GM12878 (cell line): ENCODE measurements at regions not wholly inside any gene's neighbourhood (a gene's known extent, or its start where the extent isn't known, plus 50 kb on each side); places are given as distances from the start of the nearest gene placed in this dataset.

Experiments used
- ATAC-seq: fragments of 200-7000 bp; cut with Tn5 transposase; 3 replicates; pipeline ENCODE4 v1.9.1; 2020; ENCODE audit warnings: mild to moderate bottlenecking, moderate library complexity
- BruUV-seq: library from RNA; stranded (reverse); fragments of 400-500 nt; replicated peaks from 2 replicates; lab custom pipeline; 2021; lab: Mats Ljungman, UMichigan
- CTCF ChIA-PET: fragments of 300-600 bp; sonication (Branson Sonifier 250); formaldehyde crosslinking; extraction: SDS; loops from one replicate; lab custom pipeline; 2021; ENCODE audit warnings: inconsistent platforms; lab: Yijun Ruan, JAX
- POLR2A ChIA-PET: fragments of 350-600 bp; formaldehyde crosslinking; extraction: SDS; loops from one replicate; lab custom pipeline; 2021; ENCODE audit warnings: inconsistent platforms; lab: Charles Lee
- RAD21 ChIA-PET: fragments of 300-600 bp; sonication (Branson Sonifier 250); formaldehyde crosslinking; loops from one replicate; lab custom pipeline; 2023; ENCODE audit warnings: antibody characterized with exemption; ENCODE audit not compliant: unreplicated experiment; lab: Charles Lee
- SMC1A ChIA-PET: fragments of 300-600 bp; sonication (Branson Sonifier 250); formaldehyde crosslinking; loops from one replicate; lab custom pipeline; 2023; ENCODE audit not compliant: unreplicated experiment, uncharacterized antibody; lab: Charles Lee
- DNase-seq: peaks from one replicate; pipeline ENCODE4 v3.0.0-alpha.2; 2011; ENCODE audit warnings: low read depth, low spot score
- FAIRE-seq: peaks from 3 replicates; lab custom pipeline; 2011; peaks lifted over from hg19 to GRCh38; lab: Jason Lieb, UNC
- H2AFZ ChIP-seq: 2 replicates; pipeline ENCODE4 v1.6.0; 2011; ENCODE audit warnings: low read depth, low read length, control low read depth; ENCODE audit not compliant: control insufficient read depth
- H3K27ac ChIP-seq: 2 replicates; pipeline ENCODE4 v1.5.1; 2011; ENCODE audit warnings: control low read depth; ENCODE audit not compliant: control insufficient read depth, insufficient read depth
- H3K27me3 ChIP-seq, 2 experiments: replicated peaks in 1 of 2; 2 replicates each; pipeline versions ENCODE4 v1.6.0 to v1.6.1; 2011; ENCODE audit warnings: low read length in 1 of 2; ENCODE audit not compliant: control insufficient read depth in 2 of 2, insufficient read depth in 2 of 2
- H3K36me3 ChIP-seq, 2 experiments: 2 replicates each; pipeline ENCODE4 v1.5.1; 2011; ENCODE audit warnings: low read length in 1 of 2; ENCODE audit not compliant: control insufficient read depth in 2 of 2, insufficient read depth in 2 of 2
- H3K4me1 ChIP-seq: 2 replicates; pipeline ENCODE4 v1.6.1; 2011; ENCODE audit warnings: mild to moderate bottlenecking, low read length, moderate library complexity, mixed read lengths; ENCODE audit not compliant: control insufficient read depth, insufficient read depth
- H3K4me2 ChIP-seq: 2 replicates; pipeline ENCODE4 v1.6.0; 2011; ENCODE audit warnings: control low read depth; ENCODE audit not compliant: control insufficient read depth, insufficient read depth
- H3K4me3 ChIP-seq: fragments of 200-600 bp; sonication (generic); 2 replicates; pipeline ENCODE4 v1.5.1; 2016
- H3K79me2 ChIP-seq: 2 replicates; pipeline ENCODE4 v1.6.0; 2011; ENCODE audit warnings: low read length; ENCODE audit not compliant: control insufficient read depth, insufficient read depth
- H3K9ac ChIP-seq: 2 replicates; pipeline ENCODE4 v1.8.0; 2011; ENCODE audit warnings: low read length, control low read depth, mixed read lengths; ENCODE audit not compliant: control insufficient read depth, insufficient read depth
- H3K9me3 ChIP-seq: replicated peaks from 3 replicates; pipeline ENCODE4 v1.5.1; 2011; ENCODE audit warnings: mild to moderate bottlenecking, low read length; ENCODE audit not compliant: control insufficient read depth, insufficient read depth
- H4K20me1 ChIP-seq: 2 replicates; pipeline ENCODE4 v1.6.0; 2011; ENCODE audit not compliant: control insufficient read depth, insufficient read depth
- CBX3 ChIP-seq: fragments of 200-600 bp; sonication (generic); IDR thresholded peaks from 2 replicates; pipeline ENCODE4 v1.6.1; 2016; ENCODE audit warnings: low read depth, borderline replicate concordance
- CEBPB ChIP-seq, 2 experiments: fragments of 150-350 bp in 1 of 2; IDR thresholded peaks; 2 replicates each; pipeline ENCODE4 v1.6.1; 2012 to 2014; ENCODE audit warnings: low read depth in 2 of 2, low read length in 2 of 2, borderline replicate concordance in 1 of 2, inconsistent platforms in 1 of 2
- GABPA ChIP-seq: IDR thresholded peaks from 2 replicates; pipeline ENCODE4 v1.6.1; 2014; ENCODE audit warnings: antibody characterized with exemption, low read depth, mild to moderate bottlenecking, inconsistent platforms
- HCFC1 ChIP-seq: fragments of 150-350 bp; IDR thresholded peaks from 2 replicates; pipeline ENCODE4 v1.6.1; 2014; ENCODE audit warnings: low read length
- HSF1 ChIP-seq: fragments of 150-350 bp; IDR thresholded peaks from 2 replicates; pipeline ENCODE4 v1.6.1; 2014; ENCODE audit warnings: mild to moderate bottlenecking, low read depth, low read length
- IRF4 ChIP-seq: IDR thresholded peaks from 2 replicates; pipeline ENCODE4 v1.6.1; 2011; ENCODE audit warnings: low read depth, low read length
- KAT2A ChIP-seq: conservative IDR thresholded peaks from 2 replicates; pipeline ENCODE4 v1.6.1; 2011; ENCODE audit warnings: low read depth, low read length; ENCODE audit not compliant: control insufficient read depth
- SIX5 ChIP-seq: IDR thresholded peaks from 2 replicates; pipeline ENCODE4 v1.6.1; 2011; ENCODE audit warnings: mild to moderate bottlenecking, low read depth, low read length, moderate library complexity; ENCODE audit not compliant: severe bottlenecking
- SMC3 ChIP-seq: IDR thresholded peaks from 2 replicates; pipeline ENCODE4 v1.6.1; 2011; ENCODE audit warnings: low read length, improper control_type of control experiment, borderline replicate concordance
- USF2 ChIP-seq: IDR thresholded peaks from 2 replicates; pipeline ENCODE4 v1.6.1; 2011; ENCODE audit warnings: low read depth, low read length, improper control_type of control experiment, borderline replicate concordance
- YY1 ChIP-seq: IDR thresholded peaks from 2 replicates; pipeline ENCODE4 v1.6.1; 2011; ENCODE audit warnings: low read depth, mild to moderate bottlenecking, low read length
- ZNF592 ChIP-seq: fragments of 450-650 bp; IDR thresholded peaks from 2 replicates; pipeline ENCODE4 v1.6.1; 2017; ENCODE audit warnings: mild to moderate bottlenecking, moderate library complexity
- ZZZ3 ChIP-seq: IDR thresholded peaks from 2 replicates; pipeline ENCODE4 v1.6.1; 2011; ENCODE audit warnings: low read depth; ENCODE audit not compliant: control insufficient read depth, insufficient read length
- WGBS: methylation state at CpG from one replicate; pipeline ENCODE4 v1.1.6; 2016; ENCODE audit warnings: low lambda C conversion rate; ENCODE audit not compliant: insufficient replicate concordance, insufficient coverage; ENCODE audit errors: missing lambda C conversion rate; 5-methylcytosine and 5-hydroxymethylcytosine counted together
- in situ Hi-C: fragments of 300-500 bp; cut with MboI; formaldehyde crosslinking; loops from 9 replicates; pipeline ENCODE4 v1.14.3; 2018; ENCODE audit warnings: mixed read lengths
- intact Hi-C: fragments of 100-400 bp; cut with micrococcal nuclease; formaldehyde crosslinking; loops from one replicate; pipeline ENCODE4 v1.14.2; 2022; ENCODE audit not compliant: unreplicated experiment

- ATAC-seq (peak; percentile 36), FAIRE-seq (no peak), DNase-seq (no peak)
- no peaks in the 10 kb centered on the region for H3K27me3 ChIP-seq
- peaks cover 4% of the 10 kb centered on the region; the same call in 2 of the 3 replicates for H3K9me3 ChIP-seq
- H4K20me1 ChIP-seq, result no peaks in the 10 kb centered on the region
- in situ Hi-C loops (no loop called here), intact Hi-C loops (no loop called here)
- TF ChIP-seq USF2, result no peak
- no peak for TF ChIP-seq ZZZ3
- peak; percentile 61; the same call in 1 of the 2 replicates for TF ChIP-seq GABPA
- no peak for TF ChIP-seq ZNF592
- TF ChIP-seq YY1, result peak; percentile 50; the same call in 1 of the 2 replicates
- TF ChIP-seq CEBPB (IDR thresholded peaks at IDR 0.05; ENCODE audit: borderline replicate concordance in 1 of 2, low read depth in 2 of 2, low read length in 2 of 2), result no peak
- peak; percentile 78 for TF ChIP-seq HCFC1
- TF ChIP-seq KAT2A, result no peak
- TF ChIP-seq CBX3, result no peak
- TF ChIP-seq SMC3, result no peak
- TF ChIP-seq IRF4, result no peak
- TF ChIP-seq SIX5, result peak; percentile 74
- TF ChIP-seq HSF1, result no peak
- BruUV-seq, result no TSS peak
- H2AFZ ChIP-seq, result peak overlapping the region; percentile 21
- SMC1A ChIA-PET, result interaction anchor here (1.1 to 5.4 kb wide), 3 partner anchors 9 to 42 kb away, joined by 3 to 42 read pairs (median 6); no protein-coding TSS in a partner anchor
- H3K4me2 ChIP-seq, result peak overlapping the region; percentile 19; the same call in 1 of the 2 replicates
- WGBS, result 52% methylated on average over 4 of the region's 4 CpGs
- POLR2A ChIA-PET, result interaction anchor here (1.0 to 1.1 kb wide), 2 partner anchors 30 to 111 kb away, joined by 3 to 4 read pairs; no protein-coding TSS in a partner anchor
- CTCF ChIA-PET, result interaction anchor here (0.8 to 1.1 kb wide), 3 partner anchors 9 to 172 kb away, joined by 3 read pairs; no protein-coding TSS in a partner anchor
- no peaks in the 10 kb centered on the region for H3K79me2 ChIP-seq
- no peak overlapping the region for H3K9ac ChIP-seq
- H3K36me3 ChIP-seq, result no peaks in the 10 kb centered on the region
- H3K27ac ChIP-seq, result peak overlapping the region; percentile 17; the same call in 1 of the 2 replicates
- RAD21 ChIA-PET, result interaction anchor here (1.1 kb wide), 1 partner anchor 44 kb away, joined by 3 read pairs; no protein-coding TSS in a partner anchor
- peaks cover 48% of the 10 kb centered on the region for H3K4me1 ChIP-seq
- no peak overlapping the region for H3K4me3 ChIP-seq
These were observed 114.2 kb downstream of the SNX5 start for GRCh38 chr20:17854307-17854903.
